HPDE6-E6E7 (cell line): ENCODE measurements at regions not wholly inside any gene's neighbourhood (a gene's known extent, or its start where the extent isn't known, plus 50 kb on each side); places are given as distances from the start of the nearest gene placed in this dataset.

Experiments used
- DNase-seq: peaks from one replicate; pipeline ENCODE4 v3.0.0; 2011; ENCODE audit warnings: missing footprints; ENCODE audit errors: extremely low spot score

GRCh38 chr2:222058819-222059445 lies 239.9 kb downstream of the PAX3 start:
- DNase-seq: no peak

- no peak for DNase-seq
Observed at GRCh38 chr2:222057347-222058073, 241.3 kb downstream of the PAX3 start.

GRCh38 chr2:222055328-222055727 lies 243.5 kb downstream of the PAX3 start:
- DNase-seq: no peak

- DNase-seq: no peak
Observed at GRCh38 chr2:222054813-222055212, 244.0 kb downstream of the PAX3 start.

GRCh38 chr2:222052934-222053367 lies 245.8 kb downstream of the PAX3 start:
- no peak for DNase-seq

- DNase-seq: no peak
Observed at GRCh38 chr2:222050981-222051380, 247.8 kb downstream of the PAX3 start.

- DNase-seq: no peak
Observed at GRCh38 chr2:222049946-222050345, 248.9 kb downstream of the PAX3 start.

- DNase-seq: no peak
Observed at GRCh38 chr2:222043897-222044296, 254.9 kb downstream of the PAX3 start.

- DNase-seq: no peak
Observed at GRCh38 chr2:222042666-222043065, 256.1 kb downstream of the PAX3 start.

- no peak for DNase-seq
Observed at GRCh38 chr2:222040333-222040732, 258.5 kb downstream of the PAX3 start.

- no peak for DNase-seq
Observed at GRCh38 chr2:222039821-222040220, 259.0 kb downstream of the PAX3 start.

GRCh38 chr2:222038067-222038802 lies 260.6 kb downstream of the PAX3 start:
- DNase-seq: no peak

- DNase-seq: no peak
Observed at GRCh38 chr2:222037211-222037610, 261.6 kb downstream of the PAX3 start.

- no peak for DNase-seq
Observed at GRCh38 chr2:222034058-222034457, 264.7 kb downstream of the PAX3 start.

- DNase-seq: no peak
Observed at GRCh38 chr2:222033541-222033940, 265.3 kb downstream of the PAX3 start.

- DNase-seq: no peak
Observed at GRCh38 chr2:222025881-222026271, 272.9 kb downstream of the PAX3 start.

GRCh38 chr2:222024932-222025880 lies 273.6 kb downstream of the PAX3 start:
- DNase-seq: no peak

GRCh38 chr2:222017252-222017850 lies 281.4 kb downstream of the PAX3 start:
- DNase-seq: no peak

GRCh38 chr2:222013889-222014288 lies 284.9 kb downstream of the PAX3 start:
- no peak for DNase-seq

- no peak for DNase-seq
Observed at GRCh38 chr2:222000326-222000725, 298.5 kb downstream of the PAX3 start.

GRCh38 chr2:221999717-222000116 lies 299.1 kb downstream of the PAX3 start:
- DNase-seq: no peak
